K562 (cell line): ENCODE measurements at regions not wholly inside any gene's neighbourhood (a gene's known extent, or its start where the extent isn't known, plus 50 kb on each side); places are given as distances from the start of the nearest gene placed in this dataset.

Source experiments
- FOS ChIP-seq: IDR thresholded peaks from 3 replicates; pipeline ENCODE4 v1.6.1; 2011; ENCODE audit not compliant: insufficient read length; ENCODE audit errors: extremely low read depth
- NFRKB ChIP-seq: fragments of 450-650 bp; IDR thresholded peaks from 2 replicates; pipeline ENCODE4 v1.6.1; 2016; ENCODE audit warnings: low read depth
- POLR2A ChIP-seq: fragments of 450-650 bp; conservative IDR thresholded peaks from 2 replicates; pipeline ENCODE4 v1.6.1; 2016
- RBM25 ChIP-seq: fragments of 200-400 bp; formaldehyde crosslinking; IDR thresholded peaks from 2 replicates; pipeline ENCODE4 v1.6.1; 2018; ENCODE audit warnings: low read length, low read depth, moderate library complexity; ENCODE audit not compliant: severe bottlenecking
- ZSCAN29 ChIP-seq: fragments of 450-650 bp; IDR thresholded peaks from 2 replicates; pipeline ENCODE4 v1.6.1; 2017

- TF ChIP-seq NFRKB (no peak), POLR2A (no peak), ZSCAN29 (no peak), FOS (no peak), RBM25 (no peak)
Measured at GRCh38 chr14:106843951-106844483, 1317.6 kb downstream of the TMEM121 start.
